Mesendoderm (in vitro differentiated cells): ENCODE measurements at regions not wholly inside any gene's neighbourhood (a gene's known extent, or its start where the extent isn't known, plus 50 kb on each side); places are given as distances from the start of the nearest gene placed in this dataset.

Experiments
- DNase-seq: peaks from one replicate; pipeline ENCODE4 v3.0.0; 2013
- H2AK5ac ChIP-seq: 2 replicates; pipeline ENCODE4 v1.6.1; 2013; ENCODE audit warnings: low read length, inconsistent platforms
- H2BK120ac ChIP-seq: 2 replicates; pipeline ENCODE4 v1.6.1; 2013; ENCODE audit warnings: low read depth, mild to moderate bottlenecking, low read length, moderate library complexity, mixed read lengths
- H2BK15ac ChIP-seq: replicated peaks from 2 replicates; pipeline ENCODE4 v1.6.1; 2013; ENCODE audit warnings: low read depth, mild to moderate bottlenecking, moderate library complexity
- H2BK5ac ChIP-seq: 2 replicates; pipeline ENCODE4 v1.6.1; 2013; ENCODE audit warnings: low read length, inconsistent platforms
- H3K18ac ChIP-seq: 2 replicates; pipeline ENCODE4 v1.6.1; 2013; ENCODE audit warnings: mild to moderate bottlenecking, low read length, mixed read lengths
- H3K23ac ChIP-seq: one replicate; pipeline ENCODE4 v1.6.1; 2013; ENCODE audit warnings: low read length
- H3K27ac ChIP-seq: 2 replicates; pipeline ENCODE4 v1.5.1; 2013; ENCODE audit warnings: low read depth, mild to moderate bottlenecking, inconsistent platforms, low read length, moderate library complexity
- H3K27me3 ChIP-seq: 2 replicates; pipeline ENCODE4 v1.6.1; 2013; ENCODE audit warnings: low read length, control low read depth, mild to moderate bottlenecking, inconsistent platforms; ENCODE audit not compliant: insufficient read depth, poor library complexity
- H3K36me3 ChIP-seq: 2 replicates; pipeline ENCODE4 v1.6.1; 2013; ENCODE audit warnings: low read length, inconsistent platforms; ENCODE audit not compliant: control insufficient read depth, insufficient read depth
- H3K4ac ChIP-seq: one replicate; pipeline ENCODE4 v1.6.1; 2013; ENCODE audit warnings: low read depth, mild to moderate bottlenecking, low read length, moderate library complexity
- H3K4me1 ChIP-seq: 2 replicates; pipeline ENCODE4 v1.6.1; 2013; ENCODE audit warnings: low read depth, low read length, inconsistent platforms; ENCODE audit not compliant: control insufficient read depth
- H3K4me2 ChIP-seq: 2 replicates; pipeline ENCODE4 v1.6.1; 2013; ENCODE audit warnings: low read length
- H3K4me3 ChIP-seq: 2 replicates; pipeline ENCODE4 v1.5.1; 2013; ENCODE audit warnings: mild to moderate bottlenecking, low read length
- H3K56ac ChIP-seq: one replicate; pipeline ENCODE4 v1.6.1; 2013; ENCODE audit warnings: low read length
- H3K79me1 ChIP-seq: 2 replicates; pipeline ENCODE4 v1.6.1; 2013; ENCODE audit warnings: low read length, inconsistent platforms
- H3K79me2 ChIP-seq: 2 replicates; pipeline ENCODE4 v1.6.1; 2013; ENCODE audit warnings: mild to moderate bottlenecking, low read length; ENCODE audit not compliant: control insufficient read depth, insufficient read depth
- H3K9ac ChIP-seq: 2 replicates; pipeline ENCODE4 v1.6.1; 2013; ENCODE audit warnings: low read length, inconsistent platforms
- H4K5ac ChIP-seq: one replicate; pipeline ENCODE4 v1.6.1; 2013; ENCODE audit warnings: low read length
- H4K8ac ChIP-seq: one replicate; pipeline ENCODE4 v1.6.1; 2013; ENCODE audit warnings: low read depth, mild to moderate bottlenecking, control low read depth, low read length, moderate library complexity
- WGBS: extraction: QIAGEN DNeasy Blood & Tissue Kit; methylation state at CpG from one replicate; pipeline ENCODE4 v1.1.7; 2013; ENCODE audit warnings: low lambda C conversion rate, missing lambda C conversion rate; ENCODE audit not compliant: insufficient coverage; ENCODE audit errors: extremely low coverage; 5-methylcytosine and 5-hydroxymethylcytosine counted together

DNA sequence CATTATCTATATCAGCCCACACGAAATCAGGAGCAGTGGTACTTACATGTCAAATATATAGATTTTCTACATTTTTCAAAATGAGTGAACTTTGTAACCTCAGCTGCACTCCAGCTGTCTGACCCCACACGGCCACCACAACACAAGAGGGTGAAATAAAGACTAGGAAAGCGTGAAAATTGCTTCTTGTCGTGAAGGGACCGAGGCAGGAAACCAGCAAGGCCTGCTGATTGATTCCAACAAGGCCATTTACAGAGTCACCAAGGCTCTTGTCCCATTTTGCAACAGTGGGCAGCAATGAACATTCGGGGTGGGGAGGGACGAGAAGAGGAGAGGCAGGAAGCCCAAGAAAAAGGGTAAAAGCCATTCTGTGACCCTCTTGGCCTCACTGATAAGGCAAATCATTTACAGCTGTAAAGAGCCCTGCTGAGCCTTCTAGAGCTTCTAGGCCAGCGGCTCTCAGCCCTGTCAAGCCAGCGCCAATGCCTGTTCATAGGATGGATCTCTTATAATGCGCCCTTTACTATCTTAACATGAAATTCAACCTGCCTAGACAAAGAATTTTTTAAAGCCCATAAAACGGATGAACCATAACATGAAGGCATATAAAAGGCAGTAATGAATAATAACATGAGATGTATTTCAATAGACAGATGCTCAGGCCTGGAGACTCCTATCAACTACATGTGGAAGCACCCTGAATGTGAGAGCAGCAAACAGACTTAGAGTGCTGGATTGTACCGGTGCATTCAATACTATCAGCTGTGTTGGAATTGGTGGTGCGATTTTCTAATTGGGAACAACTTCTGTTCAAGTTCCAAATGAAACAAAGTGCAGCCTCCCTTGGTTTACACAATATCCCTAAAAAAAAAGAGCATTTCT, 269.0 kb downstream of the CDCA7 start:
- Histone ChIP-seq H3K36me3 (no peaks in the 10 kb centered on the region), H4K5ac (no peak overlapping the region), H2BK5ac (no peak overlapping the region), H3K79me2 (no peaks in the 10 kb centered on the region), H3K56ac (no peak overlapping the region), H2BK120ac (no peak overlapping the region), H3K9ac (no peak overlapping the region), H4K8ac (no peak overlapping the region), H3K4ac (no peak overlapping the region), H3K4me2 (no peak overlapping the region), H3K4me1 (peaks cover 2% of the 10 kb centered on the region), H3K23ac (no peak overlapping the region), H3K27me3 (no peaks in the 10 kb centered on the region), H3K4me3 (no peak overlapping the region), H3K27ac (no peak overlapping the region), H2AK5ac (no peak overlapping the region), H3K79me1 (no peaks in the 10 kb centered on the region), H3K18ac (no peak overlapping the region), H2BK15ac (no peak overlapping the region)
- peak; percentile 31 for DNase-seq
- no CpG with 5 or more reads among the region's 13 CpGs for whole genome bisulfite sequencing

DNA sequence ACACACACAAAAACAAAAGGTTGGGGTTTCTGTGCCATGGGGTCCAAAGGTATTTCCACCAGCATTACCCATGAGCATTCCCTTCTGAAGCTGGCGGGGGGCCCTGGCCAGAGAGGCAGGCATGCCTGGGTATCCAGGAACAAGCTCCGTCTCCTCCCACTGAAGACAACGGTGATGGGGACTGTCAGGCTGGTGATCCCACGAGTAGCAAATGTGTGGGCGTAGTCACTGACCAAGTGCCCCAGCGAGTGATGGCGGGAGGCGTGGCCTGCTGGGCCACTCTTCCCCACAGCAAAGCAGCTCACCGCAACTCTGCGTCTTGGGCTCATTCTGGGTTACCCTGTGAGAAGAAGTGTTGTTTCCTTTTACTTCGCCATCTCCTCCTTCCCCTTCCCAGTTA, 270.6 kb downstream of the CDCA7 start:
- Histone ChIP-seq H3K27me3 (no peaks in the 10 kb centered on the region), H3K56ac (no peak overlapping the region), H3K36me3 (no peaks in the 10 kb centered on the region), H3K23ac (no peak overlapping the region), H2BK120ac (no peak overlapping the region), H3K9ac (no peak overlapping the region), H3K79me1 (no peaks in the 10 kb centered on the region), H3K4me1 (peaks cover 2% of the 10 kb centered on the region), H4K8ac (no peak overlapping the region), H3K4me3 (no peak overlapping the region), H3K4me2 (no peak overlapping the region), H3K79me2 (no peaks in the 10 kb centered on the region), H4K5ac (no peak overlapping the region), H3K4ac (no peak overlapping the region), H2BK15ac (no peak overlapping the region), H2BK5ac (no peak overlapping the region), H3K18ac (no peak overlapping the region), H2AK5ac (no peak overlapping the region), H3K27ac (no peak overlapping the region)
- WGBS: no CpG with 5 or more reads among the region's 11 CpGs
- no peak for DNase-seq

GRCh38 chr2:173629076-173629475, 274.4 kb downstream of the CDCA7 start:
- Histone ChIP-seq H4K5ac (no peak overlapping the region), H3K23ac (no peak overlapping the region)
- no peak for DNase-seq

GRCh38 chr2:173630425-173631126, 275.9 kb downstream of the CDCA7 start:
- Histone ChIP-seq H3K79me2 (no peaks in the 10 kb centered on the region), H3K23ac (no peak overlapping the region), H4K8ac (no peak overlapping the region), H3K18ac (peak overlapping the region; percentile 39), H3K4me3 (no peak overlapping the region), H3K27ac (no peak overlapping the region), H3K79me1 (no peaks in the 10 kb centered on the region), H4K5ac (no peak overlapping the region), H3K4me1 (no peaks in the 10 kb centered on the region), H3K56ac (no peak overlapping the region), H2AK5ac (no peak overlapping the region), H3K27me3 (no peaks in the 10 kb centered on the region), H3K4ac (no peak overlapping the region), H3K4me2 (no peak overlapping the region), H3K36me3 (no peaks in the 10 kb centered on the region), H3K9ac (no peak overlapping the region), H2BK5ac (no peak overlapping the region), H2BK15ac (no peak overlapping the region), H2BK120ac (no peak overlapping the region)
- WGBS: no CpG with 5 or more reads among the region's 9 CpGs
- DNase-seq: no peak

More at GRCh38 chr2:173629076-173629475, 274.4 kb downstream of the CDCA7 start:
- no peak overlapping the region for H3K56ac ChIP-seq
- H2BK15ac ChIP-seq: no peak overlapping the region
- no peak overlapping the region for H4K8ac ChIP-seq
- H2AK5ac ChIP-seq: no peak overlapping the region
- no peak overlapping the region for H2BK5ac ChIP-seq
- H3K9ac ChIP-seq: no peak overlapping the region
- H3K79me1 ChIP-seq: no peaks in the 10 kb centered on the region
- H2BK120ac ChIP-seq: no peak overlapping the region
- no peak overlapping the region for H3K4ac ChIP-seq
- H3K27me3 ChIP-seq: no peaks in the 10 kb centered on the region
- H3K36me3 ChIP-seq: no peaks in the 10 kb centered on the region
- H3K79me2 ChIP-seq: no peaks in the 10 kb centered on the region
- no peak overlapping the region for H3K27ac ChIP-seq
- H3K4me1 ChIP-seq: no peaks in the 10 kb centered on the region
- no peak overlapping the region for H3K4me3 ChIP-seq
- H3K18ac ChIP-seq: no peak overlapping the region
- no peak overlapping the region for H3K4me2 ChIP-seq

DNA sequence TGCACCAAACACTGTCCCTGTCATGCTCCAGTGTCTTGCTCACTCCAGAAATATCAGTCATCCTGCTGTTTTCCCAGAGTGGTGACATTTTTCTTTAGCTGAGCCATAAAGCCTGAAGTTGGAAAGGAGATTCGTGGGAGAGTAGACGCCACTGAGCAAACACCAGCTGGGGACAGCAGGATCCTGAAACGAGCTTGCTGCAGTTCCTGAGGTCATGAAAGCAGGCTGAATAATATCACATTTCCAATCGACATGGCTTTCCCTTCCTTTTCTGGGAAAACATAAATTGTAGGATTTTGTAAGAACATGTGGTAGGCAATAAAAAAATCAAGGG, 276.4 kb downstream of the CDCA7 start:
- no peak overlapping the region for H3K56ac ChIP-seq
- no peaks in the 10 kb centered on the region for H3K27me3 ChIP-seq
- no peak overlapping the region for H3K4me3 ChIP-seq
- H3K18ac ChIP-seq: peak overlapping the region; percentile 39
- H3K27ac ChIP-seq: no peak overlapping the region
- no peaks in the 10 kb centered on the region for H3K4me1 ChIP-seq
- no peak overlapping the region for H4K5ac ChIP-seq
- no peak overlapping the region for H3K9ac ChIP-seq
- WGBS: no CpG with 5 or more reads among the region's 4 CpGs
- H2AK5ac ChIP-seq: no peak overlapping the region
- no peaks in the 10 kb centered on the region for H3K79me2 ChIP-seq
- no peak for DNase-seq
- H4K8ac ChIP-seq: no peak overlapping the region
- no peak overlapping the region for H2BK15ac ChIP-seq
- no peak overlapping the region for H3K4me2 ChIP-seq
- H3K23ac ChIP-seq: no peak overlapping the region
- H3K79me1 ChIP-seq: no peaks in the 10 kb centered on the region
- no peak overlapping the region for H2BK5ac ChIP-seq
- H2BK120ac ChIP-seq: no peak overlapping the region
- H3K36me3 ChIP-seq: no peaks in the 10 kb centered on the region
- no peak overlapping the region for H3K4ac ChIP-seq
